ENCODE measurements at regions not wholly inside any gene's neighbourhood (a gene's known extent, or its start where the extent isn't known, plus 50 kb on each side); places are given as distances from the start of the nearest gene placed in this dataset.
"Not testable (repeated sequence)": the region's sequence is repeated elsewhere in the genome, so short reads cannot be mapped to it uniquely, and the experiment has no call there.

- FAIRE-seq (no peak), DNase-seq (ENCODE audit: low spot score) (no peak)
These were observed 1402.6 kb downstream of the BRD1 start for GRCh38 chr22:48425091-48425506.

DNA sequence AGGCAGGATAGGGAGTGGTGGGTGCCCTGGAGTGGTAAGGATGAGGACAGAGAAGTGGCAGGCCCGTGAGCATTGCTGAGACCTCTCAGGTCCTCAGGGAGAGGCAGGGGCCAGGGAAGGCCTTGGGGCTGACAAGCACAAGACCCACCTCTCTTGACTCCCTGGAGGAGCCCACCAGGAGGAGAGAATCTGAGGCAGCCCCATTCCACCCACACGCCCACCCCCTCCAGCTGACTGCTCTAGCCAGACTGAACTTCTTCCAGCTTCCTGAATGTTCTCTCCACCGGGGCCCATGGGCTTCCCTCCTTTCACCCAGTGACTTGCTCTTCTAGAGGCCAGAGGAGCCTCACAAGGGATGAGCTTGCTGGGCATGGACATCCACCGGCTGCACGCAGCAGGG is 1403.0 kb downstream of the BRD1 start:
- no peak for FAIRE-seq

DNA sequence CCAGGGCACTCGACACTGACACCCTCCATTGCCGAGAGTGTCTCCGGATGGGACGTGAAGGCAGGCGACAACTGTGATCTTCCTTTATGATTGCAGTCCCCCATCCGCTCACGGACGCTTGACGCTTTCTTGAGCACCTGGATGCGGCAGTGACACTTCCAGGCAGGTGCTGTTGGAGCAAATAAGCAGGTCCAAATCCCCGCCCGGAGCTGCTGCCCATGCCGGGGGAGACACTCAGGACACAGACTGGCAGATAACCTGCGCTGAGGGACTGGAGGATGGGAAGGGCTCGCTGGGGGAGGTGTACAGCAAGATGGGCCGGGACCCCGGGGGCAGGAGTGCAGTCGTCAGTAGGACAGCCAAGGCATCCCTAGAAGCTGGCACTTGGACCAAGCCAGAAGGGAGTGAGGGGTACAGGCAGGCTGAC is 1403.5 kb downstream of the BRD1 start:
- DNase-seq (ENCODE audit: low spot score) (no peak), FAIRE-seq (no peak)

More for the DNA sequence above, 1403.0 kb downstream of the BRD1 start:
- DNase-seq (ENCODE audit: low spot score): no peak

GRCh38 chr22:48423481-48423911 is 1404.2 kb downstream of the BRD1 start:
- DNase-seq (ENCODE audit: low spot score) (no peak), FAIRE-seq (no peak)

DNA sequence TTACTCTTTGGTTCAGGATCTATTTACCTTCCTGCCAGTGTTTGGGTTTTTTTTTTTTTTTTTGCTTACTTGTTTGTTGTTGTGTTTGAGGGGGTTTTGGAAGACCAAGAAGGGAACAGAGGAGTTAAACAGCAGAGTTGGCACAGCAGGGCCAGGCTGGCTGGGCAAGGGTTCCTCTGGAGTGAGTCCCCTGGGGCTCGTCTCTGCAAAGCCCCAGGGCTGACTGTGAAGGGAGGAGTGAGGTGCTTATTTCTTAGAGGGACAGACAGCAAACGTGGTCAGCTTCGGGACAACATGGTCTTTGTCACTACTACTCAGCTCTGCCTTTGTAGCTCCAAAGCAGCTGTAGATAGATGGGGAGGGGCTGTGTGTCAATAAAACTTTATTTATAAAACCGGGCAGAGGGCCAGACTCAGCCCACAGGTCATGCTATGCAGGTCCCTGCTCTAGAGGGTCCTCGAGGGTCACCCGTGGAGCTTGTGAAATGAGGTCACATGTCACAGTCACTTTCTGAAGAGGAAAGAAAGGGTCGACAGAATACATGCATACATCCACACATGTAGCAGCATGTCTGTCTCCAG is 1404.7 kb downstream of the BRD1 start:
- FAIRE-seq (no peak), DNase-seq (ENCODE audit: low spot score) (no peak)

- no peak for FAIRE-seq
- DNase-seq (ENCODE audit: low spot score): no peak
These were observed 1408.8 kb downstream of the BRD1 start for GRCh38 chr22:48418831-48419230.

DNA sequence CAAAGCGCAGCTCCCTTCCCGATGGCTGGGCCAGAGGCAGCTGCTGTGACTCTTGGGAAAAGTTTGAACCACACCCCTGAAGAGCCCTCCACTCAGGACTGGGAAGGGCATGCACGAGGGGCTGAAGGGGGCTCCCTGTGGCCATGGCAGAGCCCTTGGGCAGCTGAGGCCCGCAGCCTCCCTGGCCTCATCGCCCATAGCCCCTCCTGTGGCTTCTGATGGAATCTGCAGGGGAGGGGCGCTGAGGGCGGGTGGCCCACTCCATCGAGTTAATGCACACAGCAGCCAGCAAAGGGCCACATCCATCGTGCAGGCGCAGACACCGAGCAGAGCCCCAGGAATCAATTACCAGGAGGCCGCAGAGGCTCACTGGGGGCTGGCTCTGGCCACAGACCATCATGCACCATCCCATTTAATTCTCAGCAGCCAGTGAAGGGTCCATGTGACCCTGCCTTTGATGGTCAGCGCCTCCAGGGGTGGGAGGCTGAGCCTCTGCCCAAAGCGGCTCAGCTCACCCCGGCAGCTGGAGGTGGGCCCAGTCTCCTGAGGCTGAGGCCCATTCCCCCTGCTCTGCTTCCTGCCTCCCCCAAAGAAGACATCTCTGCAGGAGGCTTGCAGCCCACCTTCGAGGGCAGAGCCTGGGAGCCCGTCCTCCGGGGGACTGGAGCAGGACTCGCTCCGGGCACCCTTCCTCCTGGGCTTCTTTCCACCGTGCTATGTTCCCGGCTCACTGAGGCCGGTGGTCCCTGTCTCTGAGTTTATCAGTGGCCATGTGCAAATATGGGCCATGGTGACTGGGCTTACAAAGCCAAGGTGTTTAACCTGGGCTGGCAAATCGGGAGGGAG is 1410.2 kb downstream of the BRD1 start:
- DNase-seq (ENCODE audit: low spot score): no peak
- FAIRE-seq: no peak

GRCh38 chr22:48416396-48417224 is 1411.1 kb downstream of the BRD1 start:
- DNase-seq (ENCODE audit: low spot score) (no peak), FAIRE-seq (no peak)

DNA sequence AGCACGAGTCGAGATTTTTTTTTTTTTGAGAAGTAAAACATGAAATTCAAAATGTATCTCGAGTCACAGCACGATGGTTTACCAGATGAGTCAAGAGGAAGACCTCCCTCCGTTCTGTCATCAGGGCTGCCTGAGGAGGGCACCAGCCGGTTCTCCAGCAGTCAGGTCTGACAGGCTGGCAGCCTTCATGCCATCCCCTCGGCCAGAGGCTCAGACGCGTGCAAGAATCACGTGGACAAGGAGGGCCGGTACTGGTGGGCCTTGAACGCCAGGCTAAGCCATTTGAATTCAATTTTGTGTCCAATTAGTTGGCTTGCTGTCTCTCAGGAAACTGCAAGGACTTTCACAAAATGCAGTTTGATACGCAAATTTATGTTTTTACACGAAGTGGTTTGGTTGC is 1412.2 kb downstream of the BRD1 start:
- no peak for DNase-seq (ENCODE audit: low spot score)
- no peak for FAIRE-seq

DNA sequence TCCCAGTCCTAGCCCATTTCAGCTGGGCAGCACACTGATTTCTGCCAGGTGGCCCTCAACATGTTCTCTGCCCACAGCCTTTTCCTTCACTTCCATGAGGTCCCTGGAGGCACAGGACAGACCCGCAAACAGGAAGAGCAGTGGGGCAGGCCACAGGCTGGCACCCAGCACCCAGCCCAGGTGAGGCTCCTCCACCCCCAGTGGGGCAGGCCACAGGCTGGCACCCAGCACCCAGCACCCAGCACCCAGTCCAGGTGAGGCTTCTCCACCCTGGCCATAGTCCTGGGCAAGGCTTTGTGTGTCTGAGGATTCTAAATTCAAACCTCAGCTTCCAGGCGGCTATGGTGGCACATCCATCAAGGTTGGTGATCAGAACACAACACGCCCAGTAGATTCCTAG is 1413.0 kb downstream of the BRD1 start:
- FAIRE-seq (no peak), DNase-seq (ENCODE audit: low spot score) (no peak)

DNA sequence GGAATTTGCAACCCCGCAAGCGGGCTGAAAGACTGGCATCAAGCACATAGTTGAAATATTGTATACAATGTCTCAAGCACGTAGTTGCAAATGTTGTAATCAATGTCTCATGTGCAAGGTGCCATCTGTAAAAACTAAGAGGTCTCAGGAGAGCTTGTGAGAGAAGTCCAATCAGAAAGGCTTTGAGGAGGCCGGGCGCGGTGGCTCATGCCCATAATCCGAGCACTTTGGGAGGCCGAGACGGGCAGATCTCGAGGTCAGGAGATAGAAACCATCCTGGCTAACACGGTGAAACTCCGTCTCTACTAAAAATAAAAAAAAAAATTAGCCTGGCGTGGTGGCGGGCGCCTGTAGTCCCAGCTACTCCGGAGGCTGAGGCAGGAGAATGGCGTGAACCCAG is 1414.7 kb downstream of the BRD1 start:
- not testable (repeated sequence) for FAIRE-seq

GRCh38 chr22:48410536-48410935 is 1417.1 kb downstream of the BRD1 start:
- DNase-seq (ENCODE audit: low spot score) (no peak), FAIRE-seq (no peak)

More for the DNA sequence above, 1414.7 kb downstream of the BRD1 start:
- not testable (repeated sequence) for DNase-seq (ENCODE audit: low spot score)

GRCh38 chr22:48407256-48407955 is 1420.3 kb downstream of the BRD1 start:
- DNase-seq (ENCODE audit: low spot score) (no peak), FAIRE-seq (no peak)

DNA sequence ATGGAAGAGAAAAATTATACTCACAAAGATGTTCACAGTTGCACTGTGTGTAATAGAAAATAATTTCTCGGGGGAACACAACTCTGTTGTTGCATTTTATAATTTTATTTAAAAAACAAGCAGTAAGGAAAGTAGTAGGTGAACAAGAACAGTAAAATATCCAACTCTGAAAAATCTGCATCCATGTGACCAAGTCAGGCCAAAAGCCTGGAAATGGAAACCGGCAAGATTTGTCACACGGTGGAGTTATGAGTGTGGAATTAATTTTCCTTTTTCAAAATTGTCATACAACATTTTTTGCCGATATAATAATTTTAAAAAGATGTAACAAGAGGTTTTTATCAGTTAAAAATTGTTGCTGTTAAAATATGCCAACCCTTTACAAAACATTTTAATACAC is 1421.5 kb downstream of the BRD1 start:
- DNase-seq (ENCODE audit: low spot score) (no peak), FAIRE-seq (no peak)

DNA sequence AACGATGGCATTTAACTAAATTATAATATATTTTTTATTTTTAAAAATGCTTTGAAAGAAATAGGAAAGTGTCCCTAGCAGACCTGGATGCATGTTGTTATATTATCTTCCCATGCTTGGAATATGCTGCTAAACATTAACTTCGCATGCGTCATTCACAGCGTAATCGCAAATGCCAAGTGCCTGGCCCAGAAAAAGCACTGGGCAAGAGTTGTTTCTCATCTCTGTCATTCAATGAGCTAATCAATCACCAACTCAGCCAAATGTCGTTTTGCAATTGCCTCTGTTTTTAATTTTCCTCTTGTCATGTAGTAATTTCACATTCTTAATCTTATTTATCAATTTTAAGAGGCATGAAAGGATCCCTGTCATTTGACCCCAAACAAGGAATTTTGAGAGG is 1421.9 kb downstream of the BRD1 start:
- FAIRE-seq (no peak), DNase-seq (ENCODE audit: low spot score) (no peak)

- no peak for DNase-seq (ENCODE audit: low spot score)
- FAIRE-seq: no peak
These were observed 1422.7 kb downstream of the BRD1 start for GRCh38 chr22:48404801-48405447.

DNA sequence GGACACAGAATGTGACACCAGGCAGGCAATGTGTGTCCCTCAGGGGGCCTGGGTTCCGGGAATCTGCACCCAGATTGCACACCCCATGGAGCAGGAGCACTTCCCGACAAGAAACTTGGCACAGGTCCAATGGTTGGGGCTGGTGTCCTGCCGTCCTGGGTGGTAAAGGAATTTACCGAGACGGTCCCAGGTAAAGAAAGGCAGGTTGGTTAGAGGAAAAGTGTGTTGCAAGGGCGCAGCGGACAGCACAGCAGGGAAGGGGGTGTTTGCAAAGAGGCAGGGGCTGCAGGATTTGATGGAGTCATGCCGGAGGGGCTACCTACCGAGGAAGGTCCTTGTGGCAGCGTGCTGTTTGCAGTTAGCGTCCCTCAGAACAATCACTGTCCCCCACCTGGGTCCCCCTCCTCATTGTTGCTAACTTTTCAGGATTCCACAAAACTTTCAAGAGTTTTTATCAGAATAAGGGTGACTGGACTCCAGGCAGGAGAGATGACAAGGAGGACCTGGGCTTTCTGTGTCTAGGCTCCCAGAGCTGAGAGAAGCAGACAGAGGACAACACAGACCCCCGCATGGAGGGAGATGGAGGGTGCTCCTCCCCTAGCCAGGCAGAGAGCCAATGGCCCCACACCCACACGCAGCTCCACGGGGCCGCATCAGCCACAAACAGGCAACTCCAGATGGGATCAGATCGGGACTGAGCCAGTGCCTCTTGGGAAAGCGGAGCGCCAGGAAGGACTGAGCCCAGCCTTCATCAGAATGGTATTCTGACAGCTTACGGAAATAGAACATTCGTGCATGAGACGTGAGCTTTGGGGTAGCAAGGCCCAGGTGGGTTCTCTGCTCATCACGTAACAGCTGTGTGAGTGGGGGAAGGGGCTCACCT is 1423.9 kb downstream of the BRD1 start:
- DNase-seq (ENCODE audit: low spot score) (no peak), FAIRE-seq (no peak)

DNA sequence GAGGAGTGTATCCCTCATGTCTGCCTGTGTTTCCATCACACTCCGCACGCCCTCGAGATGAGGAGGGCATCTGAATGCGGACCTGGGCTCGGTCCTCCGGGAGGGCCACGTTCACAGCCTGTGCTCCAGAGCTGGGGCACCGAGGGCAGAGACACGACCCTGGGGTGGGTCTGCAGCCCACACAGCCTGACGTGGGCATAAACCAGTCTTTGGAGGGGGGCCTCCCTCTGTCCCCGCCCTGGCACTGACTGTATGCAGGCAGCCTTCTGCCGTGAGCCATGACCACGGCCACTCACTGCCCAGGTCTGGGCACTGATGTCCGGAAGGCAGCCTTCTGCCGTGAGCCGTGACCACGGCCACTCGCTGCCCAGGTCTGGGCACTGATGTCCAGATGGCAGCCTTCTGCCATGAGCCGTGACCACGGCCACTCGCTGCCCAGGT is 1425.1 kb downstream of the BRD1 start:
- no peak for DNase-seq (ENCODE audit: low spot score)
- no peak for FAIRE-seq

DNA sequence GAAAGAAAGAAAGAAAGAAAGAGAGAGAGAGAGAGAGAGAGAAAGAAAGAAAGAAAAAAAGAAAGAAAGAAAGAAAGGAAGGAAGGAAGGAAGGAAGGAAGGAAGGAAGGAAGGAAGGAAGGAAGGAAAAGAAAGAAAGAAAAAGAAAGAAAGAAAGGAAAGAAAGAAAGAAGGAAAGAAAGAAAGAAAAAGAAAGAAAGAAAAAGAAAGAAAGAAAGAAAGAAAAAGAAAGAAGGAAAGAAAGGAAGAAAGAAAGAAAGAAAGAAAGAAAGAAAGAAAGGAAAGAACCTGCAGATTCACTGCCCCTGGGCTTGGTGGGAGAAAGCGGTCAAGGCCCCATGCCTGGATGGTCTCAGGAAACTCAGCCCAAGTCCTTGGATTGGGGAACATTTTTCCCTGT is 1426.2 kb downstream of the BRD1 start:
- DNase-seq (ENCODE audit: low spot score); FAIRE-seq: not testable (repeated sequence)

Data from RCC 7860 (cell line).